GM12878 (cell line): ENCODE measurements at regions not wholly inside any gene's neighbourhood (a gene's known extent, or its start where the extent isn't known, plus 50 kb on each side); places are given as distances from the start of the nearest gene placed in this dataset.

ENCODE experiments used
- ATAC-seq: fragments of 200-7000 bp; cut with Tn5 transposase; 3 replicates; pipeline ENCODE4 v1.9.1; 2020; ENCODE audit warnings: mild to moderate bottlenecking, moderate library complexity
- BruUV-seq: library from RNA; stranded (reverse); fragments of 400-500 nt; replicated peaks from 2 replicates; lab custom pipeline; 2021; lab: Mats Ljungman, UMichigan
- CTCF ChIA-PET: fragments of 300-600 bp; sonication (Branson Sonifier 250); formaldehyde crosslinking; extraction: SDS; loops from one replicate; lab custom pipeline; 2021; ENCODE audit warnings: inconsistent platforms; lab: Yijun Ruan, JAX
- POLR2A ChIA-PET: fragments of 350-600 bp; formaldehyde crosslinking; extraction: SDS; loops from one replicate; lab custom pipeline; 2021; ENCODE audit warnings: inconsistent platforms; lab: Charles Lee
- RAD21 ChIA-PET: fragments of 300-600 bp; sonication (Branson Sonifier 250); formaldehyde crosslinking; loops from one replicate; lab custom pipeline; 2023; ENCODE audit warnings: antibody characterized with exemption; ENCODE audit not compliant: unreplicated experiment; lab: Charles Lee
- SMC1A ChIA-PET: fragments of 300-600 bp; sonication (Branson Sonifier 250); formaldehyde crosslinking; loops from one replicate; lab custom pipeline; 2023; ENCODE audit not compliant: unreplicated experiment, uncharacterized antibody; lab: Charles Lee
- DNase-seq: peaks from one replicate; pipeline ENCODE4 v3.0.0-alpha.2; 2011; ENCODE audit warnings: low read depth, low spot score
- FAIRE-seq: peaks from 3 replicates; lab custom pipeline; 2011; peaks lifted over from hg19 to GRCh38; lab: Jason Lieb, UNC
- H2AFZ ChIP-seq: 2 replicates; pipeline ENCODE4 v1.6.0; 2011; ENCODE audit warnings: low read depth, low read length, control low read depth; ENCODE audit not compliant: control insufficient read depth
- H3K27ac ChIP-seq: 2 replicates; pipeline ENCODE4 v1.5.1; 2011; ENCODE audit warnings: control low read depth; ENCODE audit not compliant: control insufficient read depth, insufficient read depth
- H3K27me3 ChIP-seq, 2 experiments: replicated peaks in 1 of 2; 2 replicates each; pipeline versions ENCODE4 v1.6.0 to v1.6.1; 2011; ENCODE audit warnings: low read length in 1 of 2; ENCODE audit not compliant: control insufficient read depth in 2 of 2, insufficient read depth in 2 of 2
- H3K36me3 ChIP-seq, 2 experiments: 2 replicates each; pipeline ENCODE4 v1.5.1; 2011; ENCODE audit warnings: low read length in 1 of 2; ENCODE audit not compliant: control insufficient read depth in 2 of 2, insufficient read depth in 2 of 2
- H3K4me1 ChIP-seq: 2 replicates; pipeline ENCODE4 v1.6.1; 2011; ENCODE audit warnings: mild to moderate bottlenecking, low read length, moderate library complexity, mixed read lengths; ENCODE audit not compliant: control insufficient read depth, insufficient read depth
- H3K4me2 ChIP-seq: 2 replicates; pipeline ENCODE4 v1.6.0; 2011; ENCODE audit warnings: control low read depth; ENCODE audit not compliant: control insufficient read depth, insufficient read depth
- H3K4me3 ChIP-seq: fragments of 200-600 bp; sonication (generic); 2 replicates; pipeline ENCODE4 v1.5.1; 2016
- H3K79me2 ChIP-seq: 2 replicates; pipeline ENCODE4 v1.6.0; 2011; ENCODE audit warnings: low read length; ENCODE audit not compliant: control insufficient read depth, insufficient read depth
- H3K9ac ChIP-seq: 2 replicates; pipeline ENCODE4 v1.8.0; 2011; ENCODE audit warnings: low read length, control low read depth, mixed read lengths; ENCODE audit not compliant: control insufficient read depth, insufficient read depth
- H3K9me3 ChIP-seq: replicated peaks from 3 replicates; pipeline ENCODE4 v1.5.1; 2011; ENCODE audit warnings: mild to moderate bottlenecking, low read length; ENCODE audit not compliant: control insufficient read depth, insufficient read depth
- H4K20me1 ChIP-seq: 2 replicates; pipeline ENCODE4 v1.6.0; 2011; ENCODE audit not compliant: control insufficient read depth, insufficient read depth
- CREM ChIP-seq: IDR thresholded peaks from 2 replicates; pipeline ENCODE4 v1.6.1; 2014; ENCODE audit warnings: antibody characterized with exemption, low read depth
- MEF2A ChIP-seq: IDR thresholded peaks from 2 replicates; pipeline ENCODE4 v1.6.1; 2011; ENCODE audit warnings: low read depth, mild to moderate bottlenecking, low read length, moderate library complexity; ENCODE audit not compliant: insufficient read depth
- NR2F1 ChIP-seq: fragments of 450-650 bp; conservative IDR thresholded peaks from 2 replicates; pipeline ENCODE4 v1.6.1; 2017; ENCODE audit warnings: mild to moderate bottlenecking
- RB1 ChIP-seq: fragments of 450-650 bp; formaldehyde crosslinking; IDR thresholded peaks from 2 replicates; pipeline ENCODE4 v1.6.1; 2017; ENCODE audit warnings: mild to moderate bottlenecking, borderline replicate concordance
- RFX5 ChIP-seq: IDR thresholded peaks from 2 replicates; pipeline ENCODE4 v1.6.1; 2011; ENCODE audit warnings: low read depth, low read length, improper control_type of control experiment
- TCF3 ChIP-seq: IDR thresholded peaks from 2 replicates; pipeline ENCODE4 v1.6.1; 2012; ENCODE audit warnings: low read depth, mild to moderate bottlenecking, low read length, borderline replicate concordance; ENCODE audit not compliant: insufficient read depth
- ZNF384 ChIP-seq: IDR thresholded peaks from 2 replicates; pipeline ENCODE4 v1.6.1; 2012; ENCODE audit warnings: low read depth, mild to moderate bottlenecking, low read length, improper control_type of control experiment, borderline replicate concordance
- WGBS: methylation state at CpG from one replicate; pipeline ENCODE4 v1.1.6; 2016; ENCODE audit warnings: low lambda C conversion rate; ENCODE audit not compliant: insufficient replicate concordance, insufficient coverage; ENCODE audit errors: missing lambda C conversion rate; 5-methylcytosine and 5-hydroxymethylcytosine counted together
- in situ Hi-C: fragments of 300-500 bp; cut with MboI; formaldehyde crosslinking; loops from 9 replicates; pipeline ENCODE4 v1.14.3; 2018; ENCODE audit warnings: mixed read lengths
- intact Hi-C: fragments of 100-400 bp; cut with micrococcal nuclease; formaldehyde crosslinking; loops from one replicate; pipeline ENCODE4 v1.14.2; 2022; ENCODE audit not compliant: unreplicated experiment
- TF ChIP-seq, protein P1 (sequence below), 3 experiments: IDR thresholded peaks in 2 of 3; conservative IDR thresholded peaks in 1 of 3; 2 replicates each; pipeline ENCODE4 v1.5.1; 2011; ENCODE audit warnings: low read depth in 3 of 3, low read length in 3 of 3, mild to moderate bottlenecking in 3 of 3, control low read depth in 2 of 3, moderate library complexity in 2 of 3, inconsistent platforms in 1 of 3, mixed read lengths in 1 of 3; ENCODE audit not compliant: control insufficient read depth in 2 of 3, insufficient read depth in 1 of 3; ENCODE audit errors: extremely low read depth in 1 of 3
- TF ChIP-seq, protein P2 (sequence below): fragments of 450-650 bp; IDR thresholded peaks from 2 replicates; pipeline ENCODE4 v1.6.1; 2014; ENCODE audit warnings: mild to moderate bottlenecking

DNA sequence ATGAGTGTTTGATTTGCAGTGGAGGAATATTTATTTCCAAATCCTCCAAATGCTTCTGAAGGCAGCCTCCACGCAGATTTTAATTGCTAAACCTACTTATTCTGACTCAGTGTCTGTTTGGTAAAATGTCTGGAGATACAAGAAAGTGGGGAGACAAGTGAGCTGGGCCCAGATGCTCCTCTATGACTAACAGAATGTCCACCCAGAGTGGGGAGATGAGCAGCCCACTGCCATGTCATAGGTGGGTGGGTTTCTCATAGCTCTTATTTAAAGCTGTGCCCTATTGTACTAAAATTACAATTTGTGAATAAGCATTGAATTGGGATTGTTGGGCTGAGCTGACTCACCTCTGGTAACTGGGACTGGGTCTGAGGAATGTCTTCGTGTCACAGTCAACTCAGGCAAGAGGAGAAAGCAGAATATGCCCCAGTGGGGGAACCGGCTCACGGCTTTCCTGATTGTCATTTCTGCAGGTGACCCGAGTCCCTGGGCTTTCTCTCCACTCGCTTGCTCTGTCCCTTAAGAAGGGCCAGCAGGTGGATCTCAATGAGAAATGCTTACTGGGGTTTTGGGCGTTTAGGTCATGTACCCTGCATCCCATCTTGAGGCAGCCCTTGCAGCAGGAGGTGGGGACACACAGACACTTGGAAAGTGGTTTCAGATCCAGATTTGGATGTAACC lies 116.3 kb upstream of the SPRED2 start:
- SMC1A ChIA-PET = interaction anchor here (1.4 to 1.5 kb wide), 3 partner anchors 19 to 255 kb away, joined by 3 to 4 read pairs (median 3); no protein-coding TSS in a partner anchor

More for the DNA sequence above, 116.3 kb upstream of the SPRED2 start:
- in situ Hi-C loops (loop anchor here (5.0 kb wide), 1 partner anchor 281 kb away; no protein-coding TSS in a partner anchor), intact Hi-C loops (no loop called here)
- Histone ChIP-seq H2AFZ (no peak overlapping the region), H3K4me2 (no peak overlapping the region), H3K9me3 (no peaks in the 10 kb centered on the region), H3K4me1 (peaks cover 6% of the 10 kb centered on the region), H3K4me3 (no peak overlapping the region), H3K27me3 (no peaks in the 10 kb centered on the region; a peak in 1 of 4 replicates), H3K36me3 (no peaks in the 10 kb centered on the region), H3K79me2 (no peaks in the 10 kb centered on the region), H3K9ac (no peak overlapping the region), H4K20me1 (no peaks in the 10 kb centered on the region), H3K27ac (no peak overlapping the region)
- no peak for DNase-seq
- no peak for FAIRE-seq
- ChIA-PET POLR2A (no interaction called here), RAD21 (interaction anchor here (1.3 kb wide), 1 partner anchor 111 kb away, joined by 3 read pairs; no protein-coding TSS in a partner anchor), CTCF (interaction anchor here (0.6 to 1.0 kb wide), 2 partner anchors 283 to 292 kb away, joined by 3 to 5 read pairs; no protein-coding TSS in a partner anchor)
- no peak for TF ChIP-seq RB1
- no peak for TF ChIP-seq CREM
- no peak for TF ChIP-seq MEF2A
- no peak for TF ChIP-seq ZNF384
- TF ChIP-seq RFX5 = no peak
- TF ChIP-seq NR2F1 = no peak
- TF ChIP-seq, protein P1, sequence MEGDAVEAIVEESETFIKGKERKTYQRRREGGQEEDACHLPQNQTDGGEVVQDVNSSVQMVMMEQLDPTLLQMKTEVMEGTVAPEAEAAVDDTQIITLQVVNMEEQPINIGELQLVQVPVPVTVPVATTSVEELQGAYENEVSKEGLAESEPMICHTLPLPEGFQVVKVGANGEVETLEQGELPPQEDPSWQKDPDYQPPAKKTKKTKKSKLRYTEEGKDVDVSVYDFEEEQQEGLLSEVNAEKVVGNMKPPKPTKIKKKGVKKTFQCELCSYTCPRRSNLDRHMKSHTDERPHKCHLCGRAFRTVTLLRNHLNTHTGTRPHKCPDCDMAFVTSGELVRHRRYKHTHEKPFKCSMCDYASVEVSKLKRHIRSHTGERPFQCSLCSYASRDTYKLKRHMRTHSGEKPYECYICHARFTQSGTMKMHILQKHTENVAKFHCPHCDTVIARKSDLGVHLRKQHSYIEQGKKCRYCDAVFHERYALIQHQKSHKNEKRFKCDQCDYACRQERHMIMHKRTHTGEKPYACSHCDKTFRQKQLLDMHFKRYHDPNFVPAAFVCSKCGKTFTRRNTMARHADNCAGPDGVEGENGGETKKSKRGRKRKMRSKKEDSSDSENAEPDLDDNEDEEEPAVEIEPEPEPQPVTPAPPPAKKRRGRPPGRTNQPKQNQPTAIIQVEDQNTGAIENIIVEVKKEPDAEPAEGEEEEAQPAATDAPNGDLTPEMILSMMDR (IDR thresholded peaks at IDR 0.05 in 2 of 3, conservative IDR thresholded peaks at IDR 0.05 in 1 of 3; ENCODE audit: control insufficient read depth in 2 of 3, extremely low read depth in 1 of 3, insufficient read depth in 1 of 3, low read depth in 3 of 3, low read length in 3 of 3) = no peak
- TF ChIP-seq TCF3 = no peak
- TF ChIP-seq, protein P2, sequence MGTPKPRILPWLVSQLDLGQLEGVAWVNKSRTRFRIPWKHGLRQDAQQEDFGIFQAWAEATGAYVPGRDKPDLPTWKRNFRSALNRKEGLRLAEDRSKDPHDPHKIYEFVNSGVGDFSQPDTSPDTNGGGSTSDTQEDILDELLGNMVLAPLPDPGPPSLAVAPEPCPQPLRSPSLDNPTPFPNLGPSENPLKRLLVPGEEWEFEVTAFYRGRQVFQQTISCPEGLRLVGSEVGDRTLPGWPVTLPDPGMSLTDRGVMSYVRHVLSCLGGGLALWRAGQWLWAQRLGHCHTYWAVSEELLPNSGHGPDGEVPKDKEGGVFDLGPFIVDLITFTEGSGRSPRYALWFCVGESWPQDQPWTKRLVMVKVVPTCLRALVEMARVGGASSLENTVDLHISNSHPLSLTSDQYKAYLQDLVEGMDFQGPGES = no peak
- ATAC-seq = no peak
- 41% methylated on average over 7 of the region's 7 CpGs for WGBS
- BruUV-seq = no TSS peak
